ENCODE measurements at regions not wholly inside any gene's neighbourhood (a gene's known extent, or its start where the extent isn't known, plus 50 kb on each side); places are given as distances from the start of the nearest gene placed in this dataset.

DNA sequence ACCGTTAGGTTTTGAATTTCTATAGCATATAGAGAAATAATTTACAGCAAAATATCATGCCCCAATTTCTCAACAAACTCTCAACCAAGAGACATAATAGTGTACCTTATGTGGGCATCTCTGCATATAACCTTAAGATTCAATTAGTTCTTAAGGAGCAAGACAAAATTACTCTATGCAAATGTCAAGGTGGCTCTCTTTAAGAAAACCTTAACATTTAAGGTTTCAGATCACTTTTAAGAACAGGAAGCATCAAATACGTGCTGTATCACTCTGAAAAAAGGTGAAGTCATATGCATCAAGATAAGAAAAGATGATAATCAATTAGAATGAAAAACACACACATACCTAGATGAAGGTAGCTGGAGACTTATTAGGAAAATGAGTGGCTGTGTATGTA is 728.0 kb downstream of the FLRT2 start:
- TF ChIP-seq, protein P1, sequence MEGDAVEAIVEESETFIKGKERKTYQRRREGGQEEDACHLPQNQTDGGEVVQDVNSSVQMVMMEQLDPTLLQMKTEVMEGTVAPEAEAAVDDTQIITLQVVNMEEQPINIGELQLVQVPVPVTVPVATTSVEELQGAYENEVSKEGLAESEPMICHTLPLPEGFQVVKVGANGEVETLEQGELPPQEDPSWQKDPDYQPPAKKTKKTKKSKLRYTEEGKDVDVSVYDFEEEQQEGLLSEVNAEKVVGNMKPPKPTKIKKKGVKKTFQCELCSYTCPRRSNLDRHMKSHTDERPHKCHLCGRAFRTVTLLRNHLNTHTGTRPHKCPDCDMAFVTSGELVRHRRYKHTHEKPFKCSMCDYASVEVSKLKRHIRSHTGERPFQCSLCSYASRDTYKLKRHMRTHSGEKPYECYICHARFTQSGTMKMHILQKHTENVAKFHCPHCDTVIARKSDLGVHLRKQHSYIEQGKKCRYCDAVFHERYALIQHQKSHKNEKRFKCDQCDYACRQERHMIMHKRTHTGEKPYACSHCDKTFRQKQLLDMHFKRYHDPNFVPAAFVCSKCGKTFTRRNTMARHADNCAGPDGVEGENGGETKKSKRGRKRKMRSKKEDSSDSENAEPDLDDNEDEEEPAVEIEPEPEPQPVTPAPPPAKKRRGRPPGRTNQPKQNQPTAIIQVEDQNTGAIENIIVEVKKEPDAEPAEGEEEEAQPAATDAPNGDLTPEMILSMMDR (conservative IDR thresholded peaks at IDR 0.05; ENCODE audit: low read depth, low read length) = no peak
- TF ChIP-seq EZH2 (IDR thresholded peaks at IDR 0.05; ENCODE audit: borderline replicate concordance, low read depth, low read length, poor library complexity, severe bottlenecking) = no peak
